ENCODE measurements at regions not wholly inside any gene's neighbourhood (a gene's known extent, or its start where the extent isn't known, plus 50 kb on each side); places are given as distances from the start of the nearest gene placed in this dataset.
A peak's percentile ranks its signal among the peaks of the same experiment; 100 is the strongest.
"Not testable (repeated sequence)": the region's sequence is repeated elsewhere in the genome, so short reads cannot be mapped to it uniquely, and the experiment has no call there.

GRCh38 chr9:81430727-81431126 is 258.6 kb downstream of the TLE1 start:
- DNase-seq (ENCODE audit: low spot score), result no peak

- no peak for DNase-seq (ENCODE audit: low spot score)
Measured at GRCh38 chr9:81427870-81428269, 261.5 kb downstream of the TLE1 start.

GRCh38 chr9:81424431-81424830 is 264.9 kb downstream of the TLE1 start:
- no peak for DNase-seq (ENCODE audit: low spot score)

- no peak for DNase-seq (ENCODE audit: low spot score)
Measured at GRCh38 chr9:81423589-81424326, 265.6 kb downstream of the TLE1 start.

GRCh38 chr9:81421090-81421489 is 268.3 kb downstream of the TLE1 start:
- DNase-seq (ENCODE audit: low spot score), result not testable (repeated sequence)

- DNase-seq (ENCODE audit: low spot score), result no peak
Measured at GRCh38 chr9:81420024-81420423, 269.3 kb downstream of the TLE1 start.

GRCh38 chr9:81417941-81418340 is 271.4 kb downstream of the TLE1 start:
- no peak for DNase-seq (ENCODE audit: low spot score)

GRCh38 chr9:81417299-81417675 is 272.1 kb downstream of the TLE1 start:
- DNase-seq (ENCODE audit: low spot score), result no peak

GRCh38 chr9:81416476-81417298 is 272.7 kb downstream of the TLE1 start:
- DNase-seq (ENCODE audit: low spot score), result no peak

- DNase-seq (ENCODE audit: low spot score), result no peak
Measured at GRCh38 chr9:81414836-81415235, 274.5 kb downstream of the TLE1 start.

- DNase-seq (ENCODE audit: low spot score), result no peak
Measured at GRCh38 chr9:81411961-81412360, 277.4 kb downstream of the TLE1 start.

- DNase-seq (ENCODE audit: low spot score), result no peak
Measured at GRCh38 chr9:81410201-81410600, 279.1 kb downstream of the TLE1 start.

- no peak for DNase-seq (ENCODE audit: low spot score)
Measured at GRCh38 chr9:81408951-81409350, 280.4 kb downstream of the TLE1 start.

- no peak for DNase-seq (ENCODE audit: low spot score)
Measured at GRCh38 chr9:81404931-81405598, 284.3 kb downstream of the TLE1 start.

GRCh38 chr9:81397481-81398381 is 291.6 kb downstream of the TLE1 start:
- no peak for DNase-seq (ENCODE audit: low spot score)

GRCh38 chr9:81396528-81396927 is 292.8 kb downstream of the TLE1 start:
- DNase-seq (ENCODE audit: low spot score), result no peak

GRCh38 chr9:81395676-81396054 is 293.7 kb downstream of the TLE1 start:
- no peak for DNase-seq (ENCODE audit: low spot score)

- DNase-seq (ENCODE audit: low spot score), result peak; percentile 18
Measured at GRCh38 chr9:81394881-81395675, 294.3 kb downstream of the TLE1 start.

- DNase-seq (ENCODE audit: low spot score), result no peak
Measured at GRCh38 chr9:81393985-81394811, 295.1 kb downstream of the TLE1 start.

GRCh38 chr9:81391457-81391825 is 297.9 kb downstream of the TLE1 start:
- no peak for DNase-seq (ENCODE audit: low spot score)

All from Ammon's horn (tissue), 1 donor.